Skin epidermis (tissue), 12 donors: ENCODE measurements at regions not wholly inside any gene's neighbourhood (a gene's known extent, or its start where the extent isn't known, plus 50 kb on each side); places are given as distances from the start of the nearest gene placed in this dataset.
A peak's percentile ranks its signal among the peaks of the same experiment; 100 is the strongest.

Experiments
- H3K27ac ChIP-seq, 21 experiments: fragments of 200-600 bp; sonication (generic) in 11 of 21; one replicate each; pipeline ENCODE4 v1.5.0; 2020; ENCODE audit warnings: mild to moderate bottlenecking in 3 of 21, inconsistent platforms in 2 of 21, moderate library complexity in 2 of 21
- H3K4me3 ChIP-seq, 7 experiments: fragments of 200-600 bp; sonication (generic) in 2 of 7; one replicate each; pipeline ENCODE4 v1.5.0; 2020; ENCODE audit warnings: inconsistent platforms in 2 of 7, mild to moderate bottlenecking in 2 of 7, moderate library complexity in 1 of 7

GRCh38 chr5:54927097-54927746, 58.2 kb downstream of the ESM1 start:
- Histone ChIP-seq H3K27ac (no peak overlapping the region), H3K4me3 (no peak overlapping the region)

- Histone ChIP-seq H3K4me3 (no peak overlapping the region), H3K27ac (no peak overlapping the region)
Observed at GRCh38 chr5:54924487-54924886, 60.9 kb downstream of the ESM1 start.

- no peak overlapping the region for H3K27ac ChIP-seq
- no peak overlapping the region for H3K4me3 ChIP-seq
Observed at GRCh38 chr5:54917323-54917722, 68.1 kb downstream of the ESM1 start.

- Histone ChIP-seq H3K27ac (no peak overlapping the region), H3K4me3 (no peak overlapping the region)
Observed at GRCh38 chr5:54915466-54916027, 69.8 kb downstream of the ESM1 start.

GRCh38 chr5:54912021-54912420, 73.4 kb downstream of the ESM1 start:
- no peak overlapping the region for H3K27ac ChIP-seq
- no peak overlapping the region for H3K4me3 ChIP-seq

- H3K4me3 ChIP-seq: no peak overlapping the region
- H3K27ac ChIP-seq: no peak overlapping the region
Observed at GRCh38 chr5:54909911-54910870, 75.2 kb downstream of the ESM1 start.

- H3K27ac ChIP-seq: no peak overlapping the region
- no peak overlapping the region for H3K4me3 ChIP-seq
Observed at GRCh38 chr5:54908774-54909525, 76.4 kb downstream of the ESM1 start.

- no peak overlapping the region for H3K27ac ChIP-seq
Observed at GRCh38 chr5:54905942-54906537, 79.4 kb downstream of the ESM1 start.

GRCh38 chr5:54905246-54905795, 80.1 kb downstream of the ESM1 start:
- Histone ChIP-seq H3K27ac (no peak overlapping the region), H3K4me3 (no peak overlapping the region)

More at GRCh38 chr5:54905942-54906537, 79.4 kb downstream of the ESM1 start:
- no peak overlapping the region for H3K4me3 ChIP-seq

- Histone ChIP-seq H3K27ac (no peak overlapping the region), H3K4me3 (no peak overlapping the region)
Observed at GRCh38 chr5:54904425-54904824, 81.0 kb downstream of the ESM1 start.

- Histone ChIP-seq H3K4me3 (no peak overlapping the region), H3K27ac (peak overlapping the region in 2 of 21 experiments; percentile 13 to 47)
Observed at GRCh38 chr5:54902791-54903473, 82.5 kb downstream of the ESM1 start.

- Histone ChIP-seq H3K4me3 (no peak overlapping the region), H3K27ac (peak overlapping the region in 7 of 21 experiments; percentile 15 to 57 (median 46))
Observed at GRCh38 chr5:54900984-54901725, 84.2 kb downstream of the ESM1 start.

- Histone ChIP-seq H3K4me3 (no peak overlapping the region), H3K27ac (no peak overlapping the region)
Observed at GRCh38 chr5:54897001-54897400, 88.4 kb downstream of the ESM1 start.

GRCh38 chr5:54895816-54896341, 89.5 kb downstream of the ESM1 start:
- Histone ChIP-seq H3K27ac (no peak overlapping the region), H3K4me3 (no peak overlapping the region)

GRCh38 chr5:54894957-54895815, 90.2 kb downstream of the ESM1 start:
- no peak overlapping the region for H3K27ac ChIP-seq

GRCh38 chr5:54889826-54890225, 95.6 kb downstream of the ESM1 start:
- Histone ChIP-seq H3K4me3 (no peak overlapping the region), H3K27ac (no peak overlapping the region)

More at GRCh38 chr5:54894957-54895815, 90.2 kb downstream of the ESM1 start:
- H3K4me3 ChIP-seq: no peak overlapping the region

- Histone ChIP-seq H3K27ac (no peak overlapping the region), H3K4me3 (no peak overlapping the region)
Observed at GRCh38 chr5:54887663-54888062, 97.7 kb downstream of the ESM1 start.
